ENCODE measurements at regions not wholly inside any gene's neighbourhood (a gene's known extent, or its start where the extent isn't known, plus 50 kb on each side); places are given as distances from the start of the nearest gene placed in this dataset.
"Not testable (repeated sequence)": the region's sequence is repeated elsewhere in the genome, so short reads cannot be mapped to it uniquely, and the experiment has no call there.

DNA sequence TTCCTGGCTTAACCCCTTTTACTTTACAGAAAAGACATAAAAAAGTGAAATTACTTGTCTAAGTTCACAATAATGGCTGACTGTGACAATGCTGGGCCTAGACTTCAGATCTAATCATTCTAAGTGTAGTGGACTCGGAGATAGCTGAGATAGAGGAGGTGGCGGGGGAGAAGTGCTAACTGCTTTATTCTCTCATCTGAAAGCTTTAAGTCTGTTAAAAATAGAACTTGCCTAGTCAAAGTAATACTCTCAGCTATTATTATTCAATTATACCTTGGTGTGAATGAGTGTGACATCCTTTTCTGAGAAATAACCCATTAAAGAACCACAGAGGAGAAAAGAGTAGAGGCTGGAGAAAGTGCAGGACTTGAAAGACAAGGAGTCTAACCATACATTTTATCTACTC is 96.1 kb upstream of the OLIG2 start:
- Histone ChIP-seq H4K20me1 (no peaks in the 10 kb centered on the region), H3K9me3 (peaks cover 38% of the 10 kb centered on the region), H3K9ac (no peak overlapping the region), H3K36me3 (no peaks in the 10 kb centered on the region), H3K4me2 (no peak overlapping the region), H3K4me3 (no peak overlapping the region), H3K27ac (no peak overlapping the region), H3K27me3 (no peaks in the 10 kb centered on the region), H3K4me1 (peaks cover 22% of the 10 kb centered on the region)
- TF ChIP-seq Cebpa-rat (IDR thresholded peaks at IDR 0.05), result no peak

DNA sequence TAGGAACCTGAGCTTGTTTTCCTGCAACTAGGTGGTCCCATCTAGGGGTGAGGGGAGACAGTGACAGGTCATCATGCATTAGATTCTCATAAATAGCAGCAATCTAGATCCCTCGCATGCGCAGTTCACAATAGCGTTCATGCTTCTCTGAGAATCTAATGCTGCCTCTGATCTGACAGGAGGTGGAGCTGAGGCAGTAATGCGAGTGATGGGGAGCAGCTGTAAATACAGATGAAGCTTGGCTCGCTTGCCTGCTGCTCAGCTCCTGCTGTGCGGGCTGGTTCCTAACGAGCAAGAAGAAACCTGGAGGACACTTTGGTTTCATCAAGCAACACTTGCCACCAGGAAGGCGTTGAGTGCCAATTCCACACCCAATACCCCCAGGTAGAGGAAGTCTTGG is 95.1 kb upstream of the OLIG2 start:
- Histone ChIP-seq H3K9me3 (peaks cover 28% of the 10 kb centered on the region), H3K4me3 (no peak overlapping the region)
- TF ChIP-seq Cebpa-rat (IDR thresholded peaks at IDR 0.05), result no peak

DNA sequence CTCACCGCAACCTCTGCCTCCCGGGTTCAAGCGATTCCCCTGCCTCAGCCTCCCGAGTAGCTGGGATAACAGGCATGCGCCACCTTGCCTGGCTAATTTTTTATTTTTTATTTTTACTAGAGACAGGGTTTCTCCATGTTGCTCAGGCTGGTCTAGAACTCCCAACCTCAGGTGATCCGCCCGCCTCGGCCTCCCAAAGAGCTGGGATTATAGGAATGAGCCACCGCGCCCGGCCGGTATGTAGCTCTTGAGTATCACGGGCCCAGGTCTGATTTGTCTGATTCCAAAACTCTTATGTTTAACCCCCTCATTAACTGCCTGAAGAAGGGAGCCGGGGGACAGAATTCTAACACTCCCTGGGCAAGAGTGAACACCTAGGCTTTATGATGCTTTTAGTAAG is 91.7 kb upstream of the OLIG2 start:
- H3K4me3 ChIP-seq, H3K27me3 ChIP-seq, H3K36me3 ChIP-seq, H3K9ac ChIP-seq, H3K27ac ChIP-seq, H4K20me1 ChIP-seq, H3K4me2 ChIP-seq: not testable (repeated sequence)
- Histone ChIP-seq H3K9me3 (peaks cover 11% of the 10 kb centered on the region), H3K4me1 (peaks cover 22% of the 10 kb centered on the region)

More for the DNA sequence above, 95.1 kb upstream of the OLIG2 start:
- H4K20me1 ChIP-seq, result no peaks in the 10 kb centered on the region
- H3K27me3 ChIP-seq, result no peaks in the 10 kb centered on the region
- H3K4me1 ChIP-seq, result peaks cover 22% of the 10 kb centered on the region
- H3K4me2 ChIP-seq, result no peak overlapping the region
- no peaks in the 10 kb centered on the region for H3K36me3 ChIP-seq
- H3K9ac ChIP-seq, result no peak overlapping the region
- no peak overlapping the region for H3K27ac ChIP-seq

DNA sequence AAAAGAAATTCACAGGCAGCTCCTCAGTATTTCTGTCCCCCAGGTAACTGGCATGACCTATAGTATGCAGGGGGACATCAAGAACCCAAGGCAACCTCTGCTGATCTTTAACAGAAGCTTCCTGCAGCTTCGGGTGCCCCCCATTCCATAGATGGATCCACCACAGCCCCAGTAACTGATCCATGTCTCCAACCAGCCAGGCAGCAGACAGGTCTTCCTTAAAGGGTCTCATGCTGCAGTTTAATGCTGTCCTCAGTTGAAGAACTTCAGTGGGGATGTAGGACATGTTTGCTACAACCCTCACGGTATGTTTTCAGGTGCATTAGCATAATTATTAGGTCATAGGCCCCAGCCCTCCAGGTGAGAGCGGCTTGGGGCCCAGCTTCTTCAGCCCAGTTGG is 90.9 kb upstream of the OLIG2 start:
- Histone ChIP-seq H3K4me3 (no peak overlapping the region), H3K9ac (no peak overlapping the region), H3K36me3 (no peaks in the 10 kb centered on the region), H3K9me3 (peaks cover 11% of the 10 kb centered on the region), H3K4me1 (peaks cover 22% of the 10 kb centered on the region), H3K27me3 (no peaks in the 10 kb centered on the region), H3K27ac (no peak overlapping the region), H4K20me1 (no peaks in the 10 kb centered on the region), H3K4me2 (no peak overlapping the region)
- no peak for TF ChIP-seq Cebpa-rat (IDR thresholded peaks at IDR 0.05)

DNA sequence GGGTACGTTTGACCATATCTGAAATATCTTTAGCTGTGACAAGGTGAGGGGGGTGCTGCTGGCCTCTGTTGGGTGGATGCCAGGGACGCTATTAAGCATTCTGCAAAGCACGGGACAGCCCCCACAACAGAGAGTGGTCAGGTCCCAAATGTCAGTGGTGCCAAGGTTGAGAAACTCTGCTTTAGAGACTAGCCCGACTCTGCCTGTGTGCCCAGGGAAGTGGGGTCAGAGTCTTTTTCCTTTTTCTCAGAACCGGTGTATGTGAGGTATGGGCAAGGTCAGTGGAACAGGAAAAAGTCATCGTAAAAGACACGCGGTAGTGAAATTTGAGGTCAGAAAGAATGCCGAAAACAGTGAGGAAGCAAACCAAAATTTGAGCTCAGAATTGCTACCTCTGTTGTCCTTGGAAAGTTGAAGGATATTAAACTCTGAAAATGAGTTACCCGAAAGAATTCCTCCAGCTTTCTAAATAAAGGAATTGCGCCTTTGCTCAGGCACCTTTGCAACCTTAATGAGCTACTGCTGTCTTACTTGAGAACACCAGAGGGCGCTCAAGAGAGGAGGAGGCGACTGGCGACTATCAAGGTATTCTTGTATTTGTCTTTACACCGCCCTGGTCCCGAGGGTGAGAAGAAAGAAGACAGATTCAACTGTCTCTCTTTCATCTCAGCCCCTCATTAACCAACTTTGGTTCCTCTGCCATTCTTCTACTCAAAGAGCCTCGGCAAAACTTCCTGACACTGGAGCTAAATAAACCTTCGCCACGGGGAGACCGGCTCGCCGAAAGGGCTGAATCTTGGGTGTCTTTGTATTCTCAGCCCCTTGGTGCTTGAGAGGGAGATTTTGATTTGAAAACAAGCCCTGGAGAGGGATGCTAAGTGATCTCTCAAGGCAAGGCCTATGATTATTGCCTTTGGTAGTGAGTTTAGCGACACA is 85.4 kb upstream of the OLIG2 start:
- Histone ChIP-seq H3K27me3 (no peaks in the 10 kb centered on the region), H3K36me3 (no peaks in the 10 kb centered on the region), H3K9me3 (peaks cover 4% of the 10 kb centered on the region; the same call in 1 of the 2 replicates), H3K9ac (no peak overlapping the region), H3K4me3 (no peak overlapping the region), H3K4me2 (peak overlapping the region; percentile 59), H4K20me1 (no peaks in the 10 kb centered on the region), H3K4me1 (peaks cover 13% of the 10 kb centered on the region), H3K27ac (no peak overlapping the region)
- TF ChIP-seq Cebpa-rat (IDR thresholded peaks at IDR 0.05), result no peak

DNA sequence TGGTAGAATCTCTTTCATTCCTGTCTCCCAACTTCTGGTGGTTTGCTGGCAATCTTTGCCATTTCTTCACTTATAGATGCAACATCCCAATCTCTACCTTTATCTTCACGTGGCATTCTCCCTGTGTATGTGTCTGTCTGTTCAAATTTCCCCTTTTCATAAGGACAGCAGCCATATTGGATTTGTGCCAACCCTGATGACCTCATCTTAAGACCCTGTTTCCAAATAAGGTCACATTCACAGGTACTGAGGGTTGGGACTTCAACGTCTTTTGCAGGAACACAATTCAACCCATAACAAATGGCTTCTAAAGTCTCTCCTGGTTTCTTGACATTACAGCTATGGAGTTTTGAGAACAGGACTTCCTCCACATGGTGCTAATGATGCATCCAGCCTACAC is 84.5 kb upstream of the OLIG2 start:
- no peaks in the 10 kb centered on the region for H3K27me3 ChIP-seq
- no peak overlapping the region for H3K9ac ChIP-seq
- no peaks in the 10 kb centered on the region for H4K20me1 ChIP-seq
- TF ChIP-seq Cebpa-rat (IDR thresholded peaks at IDR 0.05), result no peak
- no peak overlapping the region for H3K4me2 ChIP-seq
- peaks cover 4% of the 10 kb centered on the region; the same call in 1 of the 2 replicates for H3K9me3 ChIP-seq
- no peak overlapping the region for H3K27ac ChIP-seq
- no peak overlapping the region for H3K4me3 ChIP-seq
- H3K36me3 ChIP-seq, result no peaks in the 10 kb centered on the region
- peaks cover 13% of the 10 kb centered on the region for H3K4me1 ChIP-seq

DNA sequence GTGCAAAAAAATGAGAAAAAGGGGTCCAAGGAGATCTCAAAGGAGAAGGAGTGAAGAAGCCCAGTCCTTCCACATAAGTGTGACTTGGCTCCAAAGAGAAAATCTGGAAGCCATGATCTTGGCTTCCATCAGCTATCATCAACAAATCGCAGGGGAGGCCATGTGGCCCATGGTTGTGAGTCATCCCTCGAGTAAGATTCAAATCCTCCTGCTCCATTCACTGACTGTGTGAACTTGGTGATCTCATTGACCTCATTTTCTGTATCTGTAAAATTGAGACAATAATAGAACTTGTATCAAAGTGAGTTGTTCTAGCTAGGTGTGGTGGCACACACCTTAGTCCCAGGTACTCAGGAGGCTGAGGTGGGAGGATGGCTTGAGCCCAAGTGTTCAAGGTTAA is 79.1 kb upstream of the OLIG2 start:
- Histone ChIP-seq H3K4me2 (no peak overlapping the region), H4K20me1 (no peaks in the 10 kb centered on the region), H3K27me3 (no peaks in the 10 kb centered on the region), H3K27ac (no peak overlapping the region), H3K9ac (no peak overlapping the region), H3K9me3 (no peaks in the 10 kb centered on the region), H3K4me3 (no peak overlapping the region), H3K4me1 (peaks cover 13% of the 10 kb centered on the region), H3K36me3 (no peaks in the 10 kb centered on the region)
- no peak for TF ChIP-seq Cebpa-rat (IDR thresholded peaks at IDR 0.05)

DNA sequence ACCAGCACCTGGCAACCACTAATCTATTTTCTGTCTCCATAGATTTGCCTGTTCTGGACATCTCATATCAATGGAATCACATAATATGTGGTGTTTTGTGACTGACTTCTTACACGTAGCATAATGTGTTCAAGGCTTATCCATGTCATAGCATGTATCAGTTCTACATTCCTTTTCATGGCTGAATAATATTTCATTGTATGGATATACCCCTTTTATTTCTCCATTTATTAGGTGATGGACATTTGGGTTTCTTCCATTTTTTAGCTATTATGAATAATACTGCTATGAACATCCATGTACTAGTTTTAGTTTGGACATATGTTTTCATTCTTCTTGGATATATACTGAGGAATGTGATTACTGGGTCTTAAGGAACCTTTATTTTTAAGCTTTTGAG is 78.0 kb upstream of the OLIG2 start:
- Histone ChIP-seq H3K27me3 (no peaks in the 10 kb centered on the region), H3K4me2 (no peak overlapping the region), H3K4me1 (peaks cover 13% of the 10 kb centered on the region), H3K9me3 (no peaks in the 10 kb centered on the region), H3K4me3 (no peak overlapping the region), H3K27ac (no peak overlapping the region), H4K20me1 (no peaks in the 10 kb centered on the region), H3K9ac (no peak overlapping the region), H3K36me3 (no peaks in the 10 kb centered on the region)
- no peak for TF ChIP-seq Cebpa-rat (IDR thresholded peaks at IDR 0.05)

DNA sequence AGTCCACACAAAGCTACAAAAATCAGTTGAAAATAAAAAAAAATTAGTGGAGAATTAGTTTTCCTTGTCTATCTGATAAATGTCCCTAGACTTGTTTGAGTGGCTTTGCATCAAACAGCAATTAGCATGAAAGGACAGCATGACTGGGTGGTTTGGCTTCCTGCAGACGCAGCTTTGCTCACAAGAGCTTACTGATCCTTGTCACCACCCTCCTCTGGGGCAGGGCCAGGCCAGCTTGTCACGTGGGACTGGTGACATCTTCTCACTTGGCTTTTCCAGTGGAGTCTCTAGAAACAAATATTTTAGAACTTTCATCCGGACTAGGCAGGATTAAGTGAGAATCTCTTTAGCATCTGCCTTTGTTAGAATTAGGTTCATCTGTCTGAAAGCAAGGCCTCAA is 76.0 kb upstream of the OLIG2 start:
- Histone ChIP-seq H3K27me3 (peaks cover 8% of the 10 kb centered on the region; the same call in 1 of the 2 replicates), H3K36me3 (no peaks in the 10 kb centered on the region), H3K4me3 (no peak overlapping the region), H3K9me3 (no peaks in the 10 kb centered on the region), H3K4me2 (peak overlapping the region; percentile 35), H3K27ac (no peak overlapping the region), H3K4me1 (peaks cover 13% of the 10 kb centered on the region), H4K20me1 (no peaks in the 10 kb centered on the region), H3K9ac (no peak overlapping the region)
- TF ChIP-seq Cebpa-rat (IDR thresholded peaks at IDR 0.05), result no peak

DNA sequence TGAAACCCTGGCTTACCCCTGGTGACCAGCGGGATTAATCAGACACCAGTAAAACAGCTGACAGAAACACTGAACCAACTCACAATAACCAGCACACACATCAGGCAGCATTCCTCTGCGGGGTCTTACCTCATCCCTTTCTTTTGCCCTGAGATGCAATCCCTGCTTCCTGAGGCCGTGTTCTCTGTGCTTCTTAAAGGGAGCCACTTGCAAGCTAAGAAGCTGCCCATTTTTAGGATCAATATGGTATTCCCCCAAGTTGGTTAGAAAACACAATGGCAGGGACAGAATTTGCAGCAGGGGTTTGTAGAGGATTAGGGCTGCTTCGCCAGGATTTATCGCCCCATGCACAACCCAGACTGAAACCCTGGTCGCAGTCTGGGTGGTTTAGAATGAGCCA is 74.7 kb upstream of the OLIG2 start:
- no peaks in the 10 kb centered on the region for H3K36me3 ChIP-seq
- no peaks in the 10 kb centered on the region for H4K20me1 ChIP-seq
- no peak overlapping the region for H3K4me3 ChIP-seq
- H3K4me2 ChIP-seq, result no peak overlapping the region
- no peaks in the 10 kb centered on the region for H3K9me3 ChIP-seq
- H3K9ac ChIP-seq, result no peak overlapping the region
- H3K27ac ChIP-seq, result no peak overlapping the region
- H3K4me1 ChIP-seq, result peaks cover 13% of the 10 kb centered on the region
- H3K27me3 ChIP-seq, result peaks cover 21% of the 10 kb centered on the region
- no peak for TF ChIP-seq Cebpa-rat (IDR thresholded peaks at IDR 0.05)

Data from BLaER1 (cell line).